Endodermal cell (in vitro differentiated cells): ENCODE measurements at regions not wholly inside any gene's neighbourhood (a gene's known extent, or its start where the extent isn't known, plus 50 kb on each side); places are given as distances from the start of the nearest gene placed in this dataset.
A peak's percentile ranks its signal among the peaks of the same experiment; 100 is the strongest.

Experiments
- DNase-seq: peaks from one replicate; pipeline ENCODE4 v3.0.0-alpha.2; 2017
- H3K27ac ChIP-seq: 2 replicates; pipeline ENCODE4 v1.5.1; 2013; ENCODE audit warnings: mild to moderate bottlenecking, low read depth, low read length, moderate library complexity
- H3K27me3 ChIP-seq: 2 replicates; pipeline ENCODE4 v1.6.1; 2013; ENCODE audit warnings: mild to moderate bottlenecking, low read length, moderate library complexity; ENCODE audit not compliant: insufficient read depth, control insufficient read depth, poor library complexity, severe bottlenecking
- H3K36me3 ChIP-seq: 2 replicates; pipeline ENCODE4 v1.7.0; 2013; ENCODE audit warnings: mild to moderate bottlenecking, low read length, moderate library complexity; ENCODE audit not compliant: control insufficient read depth, insufficient read depth
- H3K4me1 ChIP-seq: one replicate; pipeline ENCODE4 v1.7.0; 2013; ENCODE audit warnings: low read length; ENCODE audit not compliant: control insufficient read depth, insufficient read depth
- H3K4me3 ChIP-seq: 2 replicates; pipeline ENCODE4 v1.5.1; 2013; ENCODE audit warnings: mild to moderate bottlenecking, low read length, moderate library complexity
- H3K9ac ChIP-seq: 2 replicates; pipeline ENCODE4 v1.6.1; 2013; ENCODE audit warnings: mild to moderate bottlenecking, low read length, moderate library complexity; ENCODE audit not compliant: poor library complexity, severe bottlenecking; ENCODE audit errors: extremely low read depth
- H3K9me3 ChIP-seq: 2 replicates; pipeline ENCODE4 v1.6.1; 2013; ENCODE audit warnings: mild to moderate bottlenecking, low read length, moderate library complexity; ENCODE audit not compliant: control insufficient read depth
- H3K27ac Mint-ChIP-seq: 2 replicates; pipeline ENCODE4 v1.8.0; 2020; ENCODE audit warnings: mixed read lengths
- H3K27me3 Mint-ChIP-seq: 2 replicates; pipeline ENCODE4 v1.8.0; 2021; ENCODE audit warnings: mild to moderate bottlenecking, mixed read lengths; ENCODE audit not compliant: insufficient read depth
- H3K36me3 Mint-ChIP-seq: 2 replicates; pipeline ENCODE4 v1.8.0; 2020; ENCODE audit warnings: low read depth, mixed read lengths
- H3K4me1 Mint-ChIP-seq: 2 replicates; pipeline ENCODE4 v1.8.0; 2020; ENCODE audit warnings: mixed read lengths
- H3K4me3 Mint-ChIP-seq: 2 replicates; pipeline ENCODE4 v1.8.0; 2020; ENCODE audit warnings: mild to moderate bottlenecking, moderate library complexity, mixed read lengths
- H3K9me3 Mint-ChIP-seq: 2 replicates; pipeline ENCODE4 v1.8.0; 2020; ENCODE audit warnings: mild to moderate bottlenecking, mixed read lengths
- WGBS, 2 experiments: methylation state at CpG; one replicate each; pipeline versions ENCODE4 v1.1.5 to v1.1.7; 2013; ENCODE audit warnings: missing lambda C conversion rate in 2 of 2, mixed read lengths in 1 of 2; ENCODE audit not compliant: insufficient coverage in 1 of 2, insufficient read length in 1 of 2; 5-methylcytosine and 5-hydroxymethylcytosine counted together
- TF ChIP-seq, protein P1 (sequence below): fragments of 200-600 bp; sonication (generic); conservative IDR thresholded peaks from 2 replicates; pipeline ENCODE4 v1.5.0; 2021; ENCODE audit warnings: antibody characterized with exemption, mild to moderate bottlenecking

- WGBS, 2 experiments, result 79 to 92% methylated on average over 10 to 11 of the region's 11 CpGs
- no peak overlapping the region for H3K4me3 Mint-ChIP-seq
- Histone ChIP-seq H3K27ac (no peak overlapping the region), H3K36me3 (no peaks in the 10 kb centered on the region), H3K4me3 (no peak overlapping the region), H3K4me1 (no peaks in the 10 kb centered on the region), H3K9me3 (no peaks in the 10 kb centered on the region), H3K27me3 (no peaks in the 10 kb centered on the region), H3K9ac (no peak overlapping the region)
- no peaks in the 10 kb centered on the region for H3K36me3 Mint-ChIP-seq
- H3K9me3 Mint-ChIP-seq, result no peaks in the 10 kb centered on the region
- H3K4me1 Mint-ChIP-seq, result peaks cover 14% of the 10 kb centered on the region
- H3K27ac Mint-ChIP-seq, result no peak overlapping the region
- no peak for DNase-seq
- H3K27me3 Mint-ChIP-seq, result no peaks in the 10 kb centered on the region
- TF ChIP-seq, protein P1, sequence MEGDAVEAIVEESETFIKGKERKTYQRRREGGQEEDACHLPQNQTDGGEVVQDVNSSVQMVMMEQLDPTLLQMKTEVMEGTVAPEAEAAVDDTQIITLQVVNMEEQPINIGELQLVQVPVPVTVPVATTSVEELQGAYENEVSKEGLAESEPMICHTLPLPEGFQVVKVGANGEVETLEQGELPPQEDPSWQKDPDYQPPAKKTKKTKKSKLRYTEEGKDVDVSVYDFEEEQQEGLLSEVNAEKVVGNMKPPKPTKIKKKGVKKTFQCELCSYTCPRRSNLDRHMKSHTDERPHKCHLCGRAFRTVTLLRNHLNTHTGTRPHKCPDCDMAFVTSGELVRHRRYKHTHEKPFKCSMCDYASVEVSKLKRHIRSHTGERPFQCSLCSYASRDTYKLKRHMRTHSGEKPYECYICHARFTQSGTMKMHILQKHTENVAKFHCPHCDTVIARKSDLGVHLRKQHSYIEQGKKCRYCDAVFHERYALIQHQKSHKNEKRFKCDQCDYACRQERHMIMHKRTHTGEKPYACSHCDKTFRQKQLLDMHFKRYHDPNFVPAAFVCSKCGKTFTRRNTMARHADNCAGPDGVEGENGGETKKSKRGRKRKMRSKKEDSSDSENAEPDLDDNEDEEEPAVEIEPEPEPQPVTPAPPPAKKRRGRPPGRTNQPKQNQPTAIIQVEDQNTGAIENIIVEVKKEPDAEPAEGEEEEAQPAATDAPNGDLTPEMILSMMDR, result no peak
Observed at GRCh38 chr7:148472406-148472805, 118.2 kb upstream of the C7orf33 start.

DNA sequence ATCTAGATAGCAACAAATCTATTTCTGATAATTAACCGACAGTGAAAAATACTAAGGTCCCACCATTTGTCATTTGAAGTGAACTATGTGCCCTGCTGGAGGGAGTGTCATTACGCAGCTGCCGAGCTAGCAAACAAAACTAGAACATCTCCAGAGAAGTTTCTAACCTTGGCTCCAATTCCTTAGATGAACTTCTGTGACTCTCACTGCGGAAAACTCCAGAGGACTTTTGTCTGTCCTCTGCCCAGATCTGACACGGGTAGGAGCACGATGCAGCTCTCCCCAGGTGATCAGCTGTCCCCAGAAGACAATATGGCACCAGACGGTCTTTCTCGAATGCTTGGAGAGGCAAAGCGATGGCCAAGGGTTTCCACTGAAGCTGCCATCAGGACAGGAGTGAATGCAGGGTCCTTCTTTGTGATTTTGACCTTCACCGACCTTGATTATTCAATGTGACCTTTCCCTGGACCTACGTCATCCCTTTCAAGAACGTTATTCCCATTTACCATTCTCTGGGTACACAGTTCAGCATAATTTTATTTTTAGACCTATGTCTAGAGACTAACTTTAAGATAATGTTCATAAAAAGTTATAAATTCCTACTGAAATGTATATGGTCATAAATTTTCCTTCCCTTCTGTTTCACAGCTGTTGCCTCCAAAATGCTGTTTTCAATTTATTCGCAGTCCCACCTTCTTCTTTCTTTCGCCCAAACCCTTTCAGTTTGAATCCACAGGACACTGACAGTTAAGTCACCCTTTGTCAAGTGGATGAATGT lies 116.7 kb upstream of the C7orf33 start:
- peak; percentile 11 for DNase-seq

DNA sequence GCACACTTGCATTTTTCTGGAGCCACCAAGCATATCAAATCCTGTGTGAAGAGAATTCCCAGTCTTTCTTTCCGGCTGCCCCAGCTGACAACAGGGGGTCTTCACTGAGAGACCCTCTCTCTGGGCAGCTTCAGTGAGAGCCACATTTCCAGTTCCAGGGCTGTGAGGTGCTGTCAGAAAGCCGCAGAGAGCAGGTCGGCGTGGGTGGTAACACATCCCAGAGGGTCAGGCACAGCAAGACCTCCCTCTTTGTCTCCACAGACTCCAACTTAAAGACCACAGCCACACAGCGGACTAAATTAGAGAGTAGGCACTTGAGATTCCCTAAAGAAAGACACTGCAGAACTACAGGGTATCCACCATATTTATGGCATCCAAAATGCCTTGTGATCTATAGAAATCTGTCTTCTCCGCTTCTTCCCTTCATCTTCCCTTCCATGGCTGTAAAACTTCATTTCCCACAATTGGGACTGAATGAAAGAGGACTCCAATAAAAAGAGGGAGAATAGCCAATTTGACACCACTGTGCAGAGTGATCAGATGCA lies 116.0 kb upstream of the C7orf33 start:
- TF ChIP-seq, protein P1, result no peak
- Histone ChIP-seq H3K4me1 (no peaks in the 10 kb centered on the region), H3K9ac (no peak overlapping the region), H3K9me3 (no peaks in the 10 kb centered on the region), H3K36me3 (no peaks in the 10 kb centered on the region), H3K27me3 (no peaks in the 10 kb centered on the region), H3K27ac (peak overlapping the region; percentile 95), H3K4me3 (no peak overlapping the region)
- WGBS, 2 experiments, result 56 to 88% methylated on average over 4 to 6 of the region's 6 CpGs
- no peak for DNase-seq
- Mint-ChIP-seq H3K4me3 (no peak overlapping the region), H3K27ac (no peak overlapping the region), H3K36me3 (no peaks in the 10 kb centered on the region), H3K4me1 (peaks cover 23% of the 10 kb centered on the region), H3K9me3 (no peaks in the 10 kb centered on the region), H3K27me3 (no peaks in the 10 kb centered on the region)

More for the DNA sequence above, 116.7 kb upstream of the C7orf33 start:
- no peaks in the 10 kb centered on the region for H3K27me3 Mint-ChIP-seq
- H3K27ac ChIP-seq, result peak overlapping the region; percentile 95
- H3K27me3 ChIP-seq, result no peaks in the 10 kb centered on the region
- 81 to 92% methylated on average over 14 of the region's 14 CpGs for WGBS, 2 experiments
- H3K9me3 ChIP-seq, result no peaks in the 10 kb centered on the region
- H3K36me3 Mint-ChIP-seq, result no peaks in the 10 kb centered on the region
- no peaks in the 10 kb centered on the region for H3K4me1 ChIP-seq
- TF ChIP-seq, protein P1, result no peak
- peaks cover 19% of the 10 kb centered on the region for H3K4me1 Mint-ChIP-seq
- H3K27ac Mint-ChIP-seq, result no peak overlapping the region
- H3K9me3 Mint-ChIP-seq, result no peaks in the 10 kb centered on the region
- no peak overlapping the region for H3K4me3 ChIP-seq
- H3K36me3 ChIP-seq, result no peaks in the 10 kb centered on the region
- H3K9ac ChIP-seq, result no peak overlapping the region
- H3K4me3 Mint-ChIP-seq, result no peak overlapping the region
